GM12878 (cell line): ENCODE measurements at regions not wholly inside any gene's neighbourhood (a gene's known extent, or its start where the extent isn't known, plus 50 kb on each side); places are given as distances from the start of the nearest gene placed in this dataset.

ENCODE experiments used
- ATAC-seq: fragments of 200-7000 bp; cut with Tn5 transposase; 3 replicates; pipeline ENCODE4 v1.9.1; 2020; ENCODE audit warnings: mild to moderate bottlenecking, moderate library complexity
- BruUV-seq: library from RNA; stranded (reverse); fragments of 400-500 nt; replicated peaks from 2 replicates; lab custom pipeline; 2021; lab: Mats Ljungman, UMichigan
- CTCF ChIA-PET: fragments of 300-600 bp; sonication (Branson Sonifier 250); formaldehyde crosslinking; extraction: SDS; loops from one replicate; lab custom pipeline; 2021; ENCODE audit warnings: inconsistent platforms; lab: Yijun Ruan, JAX
- POLR2A ChIA-PET: fragments of 350-600 bp; formaldehyde crosslinking; extraction: SDS; loops from one replicate; lab custom pipeline; 2021; ENCODE audit warnings: inconsistent platforms; lab: Charles Lee
- RAD21 ChIA-PET: fragments of 300-600 bp; sonication (Branson Sonifier 250); formaldehyde crosslinking; loops from one replicate; lab custom pipeline; 2023; ENCODE audit warnings: antibody characterized with exemption; ENCODE audit not compliant: unreplicated experiment; lab: Charles Lee
- SMC1A ChIA-PET: fragments of 300-600 bp; sonication (Branson Sonifier 250); formaldehyde crosslinking; loops from one replicate; lab custom pipeline; 2023; ENCODE audit not compliant: unreplicated experiment, uncharacterized antibody; lab: Charles Lee
- DNase-seq: peaks from one replicate; pipeline ENCODE4 v3.0.0-alpha.2; 2011; ENCODE audit warnings: low read depth, low spot score
- FAIRE-seq: peaks from 3 replicates; lab custom pipeline; 2011; peaks lifted over from hg19 to GRCh38; lab: Jason Lieb, UNC
- H2AFZ ChIP-seq: 2 replicates; pipeline ENCODE4 v1.6.0; 2011; ENCODE audit warnings: low read depth, low read length, control low read depth; ENCODE audit not compliant: control insufficient read depth
- H3K27ac ChIP-seq: 2 replicates; pipeline ENCODE4 v1.5.1; 2011; ENCODE audit warnings: control low read depth; ENCODE audit not compliant: control insufficient read depth, insufficient read depth
- H3K27me3 ChIP-seq, 2 experiments: replicated peaks in 1 of 2; 2 replicates each; pipeline versions ENCODE4 v1.6.0 to v1.6.1; 2011; ENCODE audit warnings: low read length in 1 of 2; ENCODE audit not compliant: control insufficient read depth in 2 of 2, insufficient read depth in 2 of 2
- H3K36me3 ChIP-seq, 2 experiments: 2 replicates each; pipeline ENCODE4 v1.5.1; 2011; ENCODE audit warnings: low read length in 1 of 2; ENCODE audit not compliant: control insufficient read depth in 2 of 2, insufficient read depth in 2 of 2
- H3K4me1 ChIP-seq: 2 replicates; pipeline ENCODE4 v1.6.1; 2011; ENCODE audit warnings: mild to moderate bottlenecking, low read length, moderate library complexity, mixed read lengths; ENCODE audit not compliant: control insufficient read depth, insufficient read depth
- H3K4me2 ChIP-seq: 2 replicates; pipeline ENCODE4 v1.6.0; 2011; ENCODE audit warnings: control low read depth; ENCODE audit not compliant: control insufficient read depth, insufficient read depth
- H3K4me3 ChIP-seq: fragments of 200-600 bp; sonication (generic); 2 replicates; pipeline ENCODE4 v1.5.1; 2016
- H3K79me2 ChIP-seq: 2 replicates; pipeline ENCODE4 v1.6.0; 2011; ENCODE audit warnings: low read length; ENCODE audit not compliant: control insufficient read depth, insufficient read depth
- H3K9ac ChIP-seq: 2 replicates; pipeline ENCODE4 v1.8.0; 2011; ENCODE audit warnings: low read length, control low read depth, mixed read lengths; ENCODE audit not compliant: control insufficient read depth, insufficient read depth
- H3K9me3 ChIP-seq: replicated peaks from 3 replicates; pipeline ENCODE4 v1.5.1; 2011; ENCODE audit warnings: mild to moderate bottlenecking, low read length; ENCODE audit not compliant: control insufficient read depth, insufficient read depth
- H4K20me1 ChIP-seq: 2 replicates; pipeline ENCODE4 v1.6.0; 2011; ENCODE audit not compliant: control insufficient read depth, insufficient read depth
- EGR1 ChIP-seq, 2 experiments: IDR thresholded peaks; 1 replicate in 1 of 2; 2 replicates in 1 of 2; pipeline ENCODE4 v1.6.1; 2011 to 2012; ENCODE audit warnings: low read depth in 2 of 2, low read length in 2 of 2, borderline replicate concordance in 1 of 2, mild to moderate bottlenecking in 1 of 2, moderate library complexity in 1 of 2
- NR2C2 ChIP-seq: IDR thresholded peaks from 2 replicates; pipeline ENCODE4 v1.6.1; 2011; ENCODE audit warnings: borderline replicate concordance, low read depth; ENCODE audit not compliant: control insufficient read depth, insufficient read length
- NRF1 ChIP-seq: conservative IDR thresholded peaks from 2 replicates; pipeline ENCODE4 v1.6.1; 2011; ENCODE audit warnings: mild to moderate bottlenecking, low read depth, low read length, improper control_type of control experiment
- ZNF24 ChIP-seq: fragments of 450-650 bp; IDR thresholded peaks from 2 replicates; pipeline ENCODE4 v1.6.1; 2017; ENCODE audit warnings: antibody characterized with exemption, mild to moderate bottlenecking
- ZNF274 ChIP-seq: IDR thresholded peaks from one replicate; pipeline ENCODE4 v1.8.0; 2011; ENCODE audit not compliant: insufficient read length, insufficient read depth
- WGBS: methylation state at CpG from one replicate; pipeline ENCODE4 v1.1.6; 2016; ENCODE audit warnings: low lambda C conversion rate; ENCODE audit not compliant: insufficient replicate concordance, insufficient coverage; ENCODE audit errors: missing lambda C conversion rate; 5-methylcytosine and 5-hydroxymethylcytosine counted together
- in situ Hi-C: fragments of 300-500 bp; cut with MboI; formaldehyde crosslinking; loops from 9 replicates; pipeline ENCODE4 v1.14.3; 2018; ENCODE audit warnings: mixed read lengths
- intact Hi-C: fragments of 100-400 bp; cut with micrococcal nuclease; formaldehyde crosslinking; loops from one replicate; pipeline ENCODE4 v1.14.2; 2022; ENCODE audit not compliant: unreplicated experiment
- TF ChIP-seq, protein P1 (sequence below): IDR thresholded peaks from 2 replicates; pipeline ENCODE4 v1.6.1; 2011; ENCODE audit warnings: mild to moderate bottlenecking, low read depth, low read length, moderate library complexity; ENCODE audit not compliant: insufficient replicate concordance

DNA sequence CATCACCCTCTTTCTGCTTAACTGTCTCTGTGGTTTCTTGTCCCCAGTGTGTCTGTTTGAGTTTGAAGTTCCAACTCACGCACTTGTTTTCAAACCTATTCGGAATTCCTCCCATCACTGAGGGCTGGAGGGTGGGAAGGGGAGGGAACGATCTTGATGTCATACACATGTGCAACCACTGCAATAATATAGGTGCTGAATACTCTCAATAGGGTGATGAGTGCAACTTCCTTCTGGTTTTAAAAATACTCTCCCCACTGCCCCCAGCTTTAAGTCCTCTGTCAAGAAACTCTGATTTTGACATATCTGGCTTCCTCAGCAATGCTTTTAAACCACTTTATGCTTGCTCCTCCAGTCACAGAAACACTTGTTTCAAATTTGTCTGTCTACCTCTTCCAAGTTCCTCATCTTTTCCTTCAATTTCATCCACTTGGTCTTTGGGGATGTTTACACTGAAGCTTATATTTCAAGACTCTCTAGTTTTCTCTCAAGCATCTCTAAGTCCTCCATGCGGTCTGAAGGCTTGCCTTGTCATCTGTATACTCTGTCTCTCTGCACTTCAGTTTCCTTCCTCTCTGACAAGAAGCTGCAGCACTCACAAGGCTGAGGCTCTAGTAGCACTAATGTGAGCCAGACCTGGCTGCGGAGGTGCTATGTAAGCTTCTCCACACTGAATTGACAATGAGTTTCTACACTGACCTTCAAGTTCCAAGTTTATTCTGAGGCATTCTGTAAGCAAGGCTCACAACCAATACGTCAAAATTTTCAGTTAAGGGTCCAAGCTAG is 422.3 kb downstream of the ZEB2 start:
- H3K36me3 ChIP-seq, result no peaks in the 10 kb centered on the region
- RAD21 ChIA-PET, result no interaction called here
- POLR2A ChIA-PET, result no interaction called here
- no peak overlapping the region for H3K4me2 ChIP-seq
- intact Hi-C loops, result no loop called here
- no peaks in the 10 kb centered on the region for H3K79me2 ChIP-seq
- BruUV-seq, result no TSS peak
- no peak overlapping the region for H3K4me3 ChIP-seq
- no peaks in the 10 kb centered on the region for H3K27me3 ChIP-seq
- ATAC-seq, result no peak
- no peak for DNase-seq
- FAIRE-seq, result no peak
- no peak overlapping the region for H3K9ac ChIP-seq
- no peaks in the 10 kb centered on the region for H3K9me3 ChIP-seq
- H3K27ac ChIP-seq, result no peak overlapping the region
- no peaks in the 10 kb centered on the region for H4K20me1 ChIP-seq
- no peaks in the 10 kb centered on the region for H3K4me1 ChIP-seq
- in situ Hi-C loops, result no loop called here
- 65% methylated on average over 6 of the region's 6 CpGs for WGBS
- H2AFZ ChIP-seq, result no peak overlapping the region
- TF ChIP-seq NRF1 (no peak), ZNF24 (no peak), NR2C2 (no peak), ZNF274 (no peak), EGR1 (IDR thresholded peaks at IDR 0.05; ENCODE audit: borderline replicate concordance in 1 of 2, low read depth in 2 of 2, low read length in 2 of 2) (no peak)
- TF ChIP-seq, protein P1, sequence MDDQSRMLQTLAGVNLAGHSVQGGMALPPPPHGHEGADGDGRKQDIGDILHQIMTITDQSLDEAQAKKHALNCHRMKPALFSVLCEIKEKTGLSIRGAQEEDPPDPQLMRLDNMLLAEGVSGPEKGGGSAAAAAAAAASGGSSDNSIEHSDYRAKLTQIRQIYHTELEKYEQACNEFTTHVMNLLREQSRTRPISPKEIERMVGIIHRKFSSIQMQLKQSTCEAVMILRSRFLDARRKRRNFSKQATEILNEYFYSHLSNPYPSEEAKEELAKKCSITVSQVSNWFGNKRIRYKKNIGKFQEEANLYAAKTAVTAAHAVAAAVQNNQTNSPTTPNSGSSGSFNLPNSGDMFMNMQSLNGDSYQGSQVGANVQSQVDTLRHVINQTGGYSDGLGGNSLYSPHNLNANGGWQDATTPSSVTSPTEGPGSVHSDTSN, result no peak
- SMC1A ChIA-PET, result interaction anchor here (1.1 to 1.2 kb wide), 3 partner anchors 25 to 93 kb away, joined by 3 read pairs; no protein-coding TSS in a partner anchor
- CTCF ChIA-PET, result no interaction called here
